K562 (cell line): ENCODE measurements at regions not wholly inside any gene's neighbourhood (a gene's known extent, or its start where the extent isn't known, plus 50 kb on each side); places are given as distances from the start of the nearest gene placed in this dataset.

Experiments used
- ATAC-seq: fragments of 200-7000 bp; cut with Tn5 transposase; 3 replicates; pipeline ENCODE4 v1.9.1; 2020; ENCODE audit warnings: moderate library complexity
- BruUV-seq: library from RNA; stranded (reverse); fragments of 400-500 nt; replicated peaks from 2 replicates; lab custom pipeline; 2021; lab: Mats Ljungman, UMichigan
- CTCF ChIA-PET: fragments of 300-600 bp; formaldehyde crosslinking; extraction: SDS; loops from one replicate; lab custom pipeline; 2021; ENCODE audit warnings: low intra/inter-chr PET ratio; lab: Yijun Ruan, JAX
- POLR2A ChIA-PET: fragments of 300-600, 350-650 bp; sonication (Branson Sonifier 250); formaldehyde crosslinking; extraction: SDS; loops from one replicate; lab custom pipeline; 2021; ENCODE audit warnings: antibody characterized with exemption, inconsistent platforms; lab: Yijun Ruan, JAX
- DNase-seq, 4 experiments: peaks; one replicate each; pipeline versions ENCODE4 v3.0.0 to v3.0.0-alpha.2; 2011 to 2018; ENCODE audit warnings: low spot score in 3 of 4, mixed read lengths in 3 of 4; ENCODE audit errors: extremely low read depth in 1 of 4
- FAIRE-seq: peaks from 2 replicates; lab custom pipeline; 2011; peaks lifted over from hg19 to GRCh38; lab: Jason Lieb, UNC
- H2AFZ ChIP-seq: 2 replicates; pipeline ENCODE4 v1.6.0; 2011; ENCODE audit warnings: low read depth, low read length, control low read depth, inconsistent platforms
- H3K27ac ChIP-seq: fragments of 200-600 bp; 3 replicates; pipeline ENCODE4 v1.8.0; 2011; ENCODE audit warnings: low read depth, mild to moderate bottlenecking, control low read depth, inconsistent platforms, low read length, moderate library complexity, mixed read lengths; ENCODE audit errors: extremely low read depth
- H3K27me3 ChIP-seq, 2 experiments: fragments of 300-600 bp in 1 of 2; 2 replicates in 1 of 2; 3 replicates in 1 of 2; pipeline versions ENCODE4 v1.6.0 to v1.8.0; 2011; ENCODE audit warnings: inconsistent platforms in 2 of 2, low read length in 2 of 2, mild to moderate bottlenecking in 1 of 2, mixed read lengths in 1 of 2, moderate library complexity in 1 of 2; ENCODE audit not compliant: control insufficient read depth in 2 of 2, insufficient read depth in 2 of 2
- H3K36me3 ChIP-seq: fragments of 300-600 bp; 3 replicates; pipeline ENCODE4 v1.8.0; 2011; ENCODE audit warnings: mild to moderate bottlenecking, low read length, inconsistent platforms; ENCODE audit not compliant: control insufficient read depth, insufficient read depth
- H3K4me1 ChIP-seq, 2 experiments: fragments of 200-600 bp in 1 of 2; replicated peaks in 1 of 2; 2 replicates in 1 of 2; 3 replicates in 1 of 2; pipeline versions ENCODE4 v1.5.1 to v1.8.0; 2011; ENCODE audit warnings: inconsistent platforms in 2 of 2, low read length in 2 of 2, mild to moderate bottlenecking in 1 of 2, mixed read lengths in 1 of 2, moderate library complexity in 1 of 2; ENCODE audit not compliant: control insufficient read depth in 2 of 2, insufficient read depth in 2 of 2
- H3K4me2 ChIP-seq: 2 replicates; pipeline ENCODE4 v1.6.1; 2011; ENCODE audit warnings: low read length, control low read depth, inconsistent platforms, mixed read lengths; ENCODE audit not compliant: insufficient read depth
- H3K4me3 ChIP-seq: fragments of 200-600 bp; sonication (generic), shearing (Covaris generic); 2 replicates; pipeline ENCODE4 v1.5.1; 2016; ENCODE audit warnings: control low read depth, inconsistent platforms
- H3K79me2 ChIP-seq: fragments of 200-600 bp; 3 replicates; pipeline ENCODE4 v1.8.0; 2011; ENCODE audit warnings: low read length, inconsistent platforms; ENCODE audit not compliant: control insufficient read depth, insufficient read depth
- H3K9ac ChIP-seq, 2 experiments: 2 replicates each; pipeline versions ENCODE4 v1.6.0 to v1.6.1; 2011; ENCODE audit warnings: low read depth in 2 of 2, low read length in 2 of 2, control low read depth in 1 of 2, inconsistent platforms in 1 of 2, mild to moderate bottlenecking in 1 of 2, mixed read lengths in 1 of 2; ENCODE audit not compliant: insufficient read depth in 1 of 2
- H3K9me1 ChIP-seq: one replicate; pipeline ENCODE4 v1.6.0; 2011; ENCODE audit warnings: inconsistent platforms, mild to moderate bottlenecking, low read length, moderate library complexity; ENCODE audit not compliant: control insufficient read depth, insufficient read depth
- H3K9me3 ChIP-seq: replicated peaks from 2 replicates; pipeline ENCODE4 v1.5.1; 2011; ENCODE audit warnings: low read depth, low read length, inconsistent platforms; ENCODE audit not compliant: control insufficient read depth, insufficient read depth
- H4K20me1 ChIP-seq: replicated peaks from 2 replicates; pipeline ENCODE4 v1.6.1; 2011; ENCODE audit warnings: low read length, inconsistent platforms, mixed read lengths; ENCODE audit not compliant: control insufficient read depth, insufficient read depth
- ATF7 ChIP-seq: fragments of 450-650 bp; IDR thresholded peaks from 2 replicates; pipeline ENCODE4 v1.7.1; 2014; ENCODE audit warnings: mild to moderate bottlenecking, moderate library complexity
- CBFA2T3 ChIP-seq: fragments of 450-650 bp; IDR thresholded peaks from 2 replicates; pipeline ENCODE4 v1.6.1; 2017
- CEBPG ChIP-seq, 3 experiments: fragments of 200-800 bp in 1 of 3; sonication (Bioruptor generic) in 1 of 3; sonication (generic) in 1 of 3; formaldehyde crosslinking in 1 of 3; IDR thresholded peaks in 2 of 3; conservative IDR thresholded peaks in 1 of 3; 2 replicates each; pipeline versions ENCODE4 v1.6.1 to v1.8.0; 2016 to 2022; ENCODE audit warnings: missing compliant biosample characterization in 2 of 3, missing genetic modification characterization in 2 of 3, mild to moderate bottlenecking in 1 of 3, missing genetic modification reagents in 1 of 3
- E2F4 ChIP-seq: sonication (generic); formaldehyde crosslinking; IDR thresholded peaks from 2 replicates; pipeline ENCODE4 v1.8.0; 2022; ENCODE audit warnings: mild to moderate bottlenecking, low read depth, missing genetic modification reagents
- ELF1 ChIP-seq: fragments of 200-800 bp; sonication (Bioruptor generic); IDR thresholded peaks from 2 replicates; pipeline ENCODE4 v1.6.1; 2016; ENCODE audit warnings: missing genetic modification characterization, missing compliant biosample characterization
- ETV1 ChIP-seq: fragments of 450-650 bp; conservative IDR thresholded peaks from 2 replicates; pipeline ENCODE4 v1.6.1; 2016; ENCODE audit warnings: missing genetic modification characterization, control low read depth, low read depth, missing compliant biosample characterization
- HCFC1 ChIP-seq: IDR thresholded peaks from 2 replicates; pipeline ENCODE4 v1.6.1; 2012; ENCODE audit warnings: low read depth, low read length, improper control_type of control experiment
- HOXB6 ChIP-seq: fragments of 250-450 bp; sonication (Bioruptor Pico); IDR thresholded peaks from 2 replicates; pipeline ENCODE4 v1.5.1; 2022; ENCODE audit warnings: mild to moderate bottlenecking, borderline replicate concordance
- IFI16 ChIP-seq: fragments of 250-450 bp; sonication (Bioruptor Pico); IDR thresholded peaks from 2 replicates; pipeline ENCODE4 v2.1.2; 2022; ENCODE audit warnings: mild to moderate bottlenecking, inconsistent platforms
- MEF2A ChIP-seq: IDR thresholded peaks from 2 replicates; pipeline ENCODE4 v1.6.1; 2011; ENCODE audit warnings: low read depth, mild to moderate bottlenecking, low read length, moderate library complexity; ENCODE audit not compliant: control insufficient read depth
- NCOA1 ChIP-seq: fragments of 450-650 bp; IDR thresholded peaks from 2 replicates; pipeline ENCODE4 v1.6.1; 2016; ENCODE audit warnings: low read depth
- NFIC ChIP-seq: fragments of 450-650 bp; IDR thresholded peaks from 2 replicates; pipeline ENCODE4 v1.6.1; 2017; ENCODE audit warnings: mild to moderate bottlenecking, inconsistent platforms
- SMAD1 ChIP-seq: fragments of 150-350 bp; IDR thresholded peaks from 2 replicates; pipeline ENCODE4 v1.6.1; 2014; ENCODE audit warnings: low read length, low read depth; ENCODE audit not compliant: partially characterized antibody
- SMAD2 ChIP-seq: fragments of 150-350 bp; IDR thresholded peaks from 2 replicates; pipeline ENCODE4 v1.6.1; 2014; ENCODE audit warnings: low read depth, mild to moderate bottlenecking, low read length
- TRIM28 ChIP-seq: fragments of 450-650 bp; IDR thresholded peaks from 2 replicates; pipeline ENCODE4 v1.6.1; 2017
- ZBTB1 ChIP-seq: sonication (generic); formaldehyde crosslinking; IDR thresholded peaks from 2 replicates; pipeline ENCODE4 v1.8.1; 2023; ENCODE audit warnings: missing genetic modification reagents, low read depth, mild to moderate bottlenecking, borderline replicate concordance
- ZNF277 ChIP-seq: fragments of 250-450 bp; sonication (Bioruptor Pico); IDR thresholded peaks from 2 replicates; pipeline ENCODE4 v1.8.0; 2022; ENCODE audit warnings: inconsistent platforms, mild to moderate bottlenecking, moderate library complexity, borderline replicate concordance
- ZNF431 ChIP-seq: sonication (generic); formaldehyde crosslinking; IDR thresholded peaks from 2 replicates; pipeline ENCODE4 v1.8.0; 2022; ENCODE audit warnings: mild to moderate bottlenecking, missing genetic modification reagents
- ZNF740 ChIP-seq, 3 experiments: fragments of 200-800 bp in 1 of 3; sonication (Bioruptor generic) in 1 of 3; sonication (generic) in 1 of 3; formaldehyde crosslinking in 1 of 3; IDR thresholded peaks; 2 replicates each; pipeline versions ENCODE4 v1.6.1 to v1.8.0; 2016 to 2022; ENCODE audit warnings: mild to moderate bottlenecking in 2 of 3, missing compliant biosample characterization in 2 of 3, missing genetic modification characterization in 2 of 3, missing genetic modification reagents in 1 of 3
- WGBS: fragments of 100-300 bp; shearing (Covaris generic); methylation state at CpG from one replicate; pipeline ENCODE4 v1.1.6; 2016; ENCODE audit warnings: low coverage, mixed read lengths; ENCODE audit not compliant: insufficient coverage; ENCODE audit errors: missing lambda C conversion rate; 5-methylcytosine and 5-hydroxymethylcytosine counted together
- in situ Hi-C: fragments of 300-500 bp; cut with MboI; formaldehyde crosslinking; loops from 4 replicates; pipeline ENCODE4 v1.15.0; 2018; ENCODE audit warnings: inconsistent platforms, mixed read lengths
- intact Hi-C: fragments of 100-400 bp; cut with micrococcal nuclease; formaldehyde crosslinking; loops from 2 replicates; pipeline ENCODE4 v1.14.2; 2022

GRCh38 chr3:72052841-72053409, 268.0 kb upstream of the PROK2 start:
- POLR2A ChIA-PET = interaction anchor here (0.7 to 0.9 kb wide), 3 partner anchors 9 to 17 kb away, joined by 3 read pairs; no protein-coding TSS in a partner anchor
- Histone ChIP-seq H3K4me3 (no peak overlapping the region), H3K4me1 (no peaks in the 10 kb centered on the region), H3K4me2 (no peak overlapping the region), H4K20me1 (no peaks in the 10 kb centered on the region), H3K79me2 (no peaks in the 10 kb centered on the region), H3K9me1 (no peaks in the 10 kb centered on the region), H3K9me3 (no peaks in the 10 kb centered on the region), H3K27ac (no peak overlapping the region), H2AFZ (no peak overlapping the region), H3K9ac (no peak overlapping the region), H3K36me3 (no peaks in the 10 kb centered on the region), H3K27me3 (no peaks in the 10 kb centered on the region)
- FAIRE-seq = no peak
- CTCF ChIA-PET = no interaction called here
- 2% methylated on average over 8 of the region's 8 CpGs for WGBS
- peak; percentile 60 for ATAC-seq
- intact Hi-C loops = no loop called here
- DNase-seq = peak in 2 of 4 experiments; percentile 5 to 36
- BruUV-seq = no TSS peak
- in situ Hi-C loops = no loop called here
- no peak for TF ChIP-seq ZNF740 (CRISPR knock-in tag; IDR thresholded peaks at IDR 0.05)
- TF ChIP-seq ZNF740 (tag; IDR thresholded peaks at IDR 0.05) = no peak
- no peak for TF ChIP-seq TRIM28
- TF ChIP-seq ETV1 (tag) = no peak
- TF ChIP-seq HOXB6 (CRISPR knock-in tag) = no peak
- TF ChIP-seq ZNF431 = peak; percentile 82
- no peak for TF ChIP-seq HCFC1
- peak; percentile 99 for TF ChIP-seq NFIC
- no peak for TF ChIP-seq ZNF277
- TF ChIP-seq MEF2A = no peak
- no peak for TF ChIP-seq ZBTB1
- peak; percentile 48 for TF ChIP-seq SMAD1
- TF ChIP-seq CEBPG (CRISPR knock-in tag; IDR thresholded peaks at IDR 0.05) = no peak
- TF ChIP-seq CEBPG (tag; conservative IDR thresholded peaks at IDR 0.05 in 1 of 2, IDR thresholded peaks at IDR 0.05 in 1 of 2) = no peak
- TF ChIP-seq ATF7 = peak; percentile 95
- no peak for TF ChIP-seq IFI16
- peak; percentile 95 for TF ChIP-seq NCOA1
- 0 out of 2 replicates have a peak, but pooled peaks have one; percentile 30 for TF ChIP-seq CBFA2T3
- TF ChIP-seq E2F4 (CRISPR knock-in tag) = no peak
- TF ChIP-seq SMAD2 = no peak
- peak; percentile 36; the same call in 1 of the 2 replicates for TF ChIP-seq ELF1 (tag)
